Bronchial epithelial cell (primary cell): ENCODE measurements at regions not wholly inside any gene's neighbourhood (a gene's known extent, or its start where the extent isn't known, plus 50 kb on each side); places are given as distances from the start of the nearest gene placed in this dataset.
A peak's percentile ranks its signal among the peaks of the same experiment; 100 is the strongest.

Experiments used
- DNase-seq: peaks from one replicate; pipeline ENCODE4 v3.0.0-alpha.2; 2010; ENCODE audit warnings: low read depth
- FAIRE-seq: peaks from 2 replicates; lab custom pipeline; 2011; peaks lifted over from hg19 to GRCh38; lab: Jason Lieb, UNC
- H3K27me3 ChIP-seq: 2 replicates; pipeline ENCODE4 v1.5.1; 2011; ENCODE audit warnings: low read length; ENCODE audit not compliant: control insufficient read depth, insufficient read depth
- H3K36me3 ChIP-seq: 2 replicates; pipeline ENCODE4 v1.5.1; 2011; ENCODE audit warnings: low read length; ENCODE audit not compliant: control insufficient read depth, insufficient read depth
- H3K4me3 ChIP-seq: 2 replicates; pipeline ENCODE4 v1.5.1; 2011; ENCODE audit warnings: mild to moderate bottlenecking, low read depth, low read length, control low read depth
- CTCF ChIP-seq: IDR thresholded peaks from 2 replicates; pipeline ENCODE4 v1.5.1; 2011; ENCODE audit warnings: mild to moderate bottlenecking, moderate library complexity, low read length, control low read depth, inconsistent platforms; ENCODE audit not compliant: insufficient read depth, severe bottlenecking

GRCh38 chr10:55491712-55492111, 690.7 kb upstream of the PCDH15 start:
- no peaks in the 10 kb centered on the region for H3K36me3 ChIP-seq
- no peak overlapping the region for H3K4me3 ChIP-seq
- no peak for DNase-seq
- TF ChIP-seq CTCF: no peak
- H3K27me3 ChIP-seq: no peaks in the 10 kb centered on the region
- no peak for FAIRE-seq

- Histone ChIP-seq H3K27me3 (no peaks in the 10 kb centered on the region), H3K4me3 (no peak overlapping the region), H3K36me3 (no peaks in the 10 kb centered on the region)
- FAIRE-seq: no peak
- TF ChIP-seq CTCF: no peak
- DNase-seq: no peak
These were observed 684.8 kb upstream of the PCDH15 start for GRCh38 chr10:55485827-55486226.

- H3K4me3 ChIP-seq: no peak overlapping the region
- no peak for TF ChIP-seq CTCF
- no peak for FAIRE-seq
- H3K36me3 ChIP-seq: no peaks in the 10 kb centered on the region
- no peaks in the 10 kb centered on the region for H3K27me3 ChIP-seq
- DNase-seq: peak; percentile 0
These were observed 675.1 kb upstream of the PCDH15 start for GRCh38 chr10:55476129-55476528.

GRCh38 chr10:55474258-55474657, 673.2 kb upstream of the PCDH15 start:
- H3K4me3 ChIP-seq: no peak overlapping the region
- H3K27me3 ChIP-seq: no peaks in the 10 kb centered on the region
- DNase-seq (no peak), FAIRE-seq (no peak)
- TF ChIP-seq CTCF: no peak
- no peaks in the 10 kb centered on the region for H3K36me3 ChIP-seq

GRCh38 chr10:55470840-55471239, 669.8 kb upstream of the PCDH15 start:
- DNase-seq (no peak), FAIRE-seq (no peak)
- H3K27me3 ChIP-seq: no peaks in the 10 kb centered on the region
- no peaks in the 10 kb centered on the region for H3K36me3 ChIP-seq
- TF ChIP-seq CTCF: no peak
- no peak overlapping the region for H3K4me3 ChIP-seq

- DNase-seq: no peak
- H3K27me3 ChIP-seq: no peaks in the 10 kb centered on the region
- H3K36me3 ChIP-seq: no peaks in the 10 kb centered on the region
- H3K4me3 ChIP-seq: no peak overlapping the region
- no peak for TF ChIP-seq CTCF
- FAIRE-seq: no peak
These were observed 665.9 kb upstream of the PCDH15 start for GRCh38 chr10:55466806-55467504.
